GM21825 (cell line): ENCODE measurements at regions not wholly inside any gene's neighbourhood (a gene's known extent, or its start where the extent isn't known, plus 50 kb on each side); places are given as distances from the start of the nearest gene placed in this dataset.
"Not testable (repeated sequence)": the region's sequence is repeated elsewhere in the genome, so short reads cannot be mapped to it uniquely, and the experiment has no call there.

Source experiments
- ATAC-seq: cut with Tn5 transposase; IDR thresholded peaks from one replicate; pipeline ENCODE4 v1.9.1; 2021; ENCODE audit warnings: mild to moderate bottlenecking, moderate library complexity; ENCODE audit not compliant: unreplicated experiment

GRCh38 chr5:67817652-67818051 is 397.9 kb upstream of the PIK3R1 start:
- no peak for ATAC-seq

GRCh38 chr5:67816456-67816855 is 399.1 kb upstream of the PIK3R1 start:
- ATAC-seq, result no peak

- ATAC-seq, result no peak
Measured at GRCh38 chr5:67815455-67816391, 399.8 kb upstream of the PIK3R1 start.

- ATAC-seq, result no peak
Measured at GRCh38 chr5:67814569-67815311, 400.8 kb upstream of the PIK3R1 start.

- no peak for ATAC-seq
Measured at GRCh38 chr5:67813877-67814539, 401.5 kb upstream of the PIK3R1 start.

GRCh38 chr5:67809589-67809988 is 406.0 kb upstream of the PIK3R1 start:
- ATAC-seq, result no peak

- ATAC-seq, result no peak
Measured at GRCh38 chr5:67808340-67808739, 407.2 kb upstream of the PIK3R1 start.

- ATAC-seq, result no peak
Measured at GRCh38 chr5:67807439-67807888, 408.1 kb upstream of the PIK3R1 start.

- no peak for ATAC-seq
Measured at GRCh38 chr5:67806654-67807438, 408.7 kb upstream of the PIK3R1 start.

- ATAC-seq, result no peak
Measured at GRCh38 chr5:67805666-67806348, 409.7 kb upstream of the PIK3R1 start.

GRCh38 chr5:67802766-67803165 is 412.8 kb upstream of the PIK3R1 start:
- ATAC-seq, result no peak

- no peak for ATAC-seq
Measured at GRCh38 chr5:67799732-67800234, 415.8 kb upstream of the PIK3R1 start.

GRCh38 chr5:67798470-67798869 is 417.1 kb upstream of the PIK3R1 start:
- ATAC-seq, result not testable (repeated sequence)

- ATAC-seq, result no peak
Measured at GRCh38 chr5:67795781-67796477, 419.6 kb upstream of the PIK3R1 start.

- no peak for ATAC-seq
Measured at GRCh38 chr5:67793966-67794365, 421.6 kb upstream of the PIK3R1 start.

- no peak for ATAC-seq
Measured at GRCh38 chr5:67793418-67793817, 422.1 kb upstream of the PIK3R1 start.

- no peak for ATAC-seq
Measured at GRCh38 chr5:67792891-67793290, 422.7 kb upstream of the PIK3R1 start.

GRCh38 chr5:67790390-67790789 is 425.2 kb upstream of the PIK3R1 start:
- ATAC-seq, result no peak
